IMR-90 (cell line): ENCODE measurements at regions not wholly inside any gene's neighbourhood (a gene's known extent, or its start where the extent isn't known, plus 50 kb on each side); places are given as distances from the start of the nearest gene placed in this dataset.
"Not testable (repeated sequence)": the region's sequence is repeated elsewhere in the genome, so short reads cannot be mapped to it uniquely, and the experiment has no call there.

Experiments
- BHLHE40 ChIP-seq: fragments of 150-350 bp; IDR thresholded peaks from 2 replicates; pipeline ENCODE4 v1.6.1; 2016; ENCODE audit warnings: mild to moderate bottlenecking, low read depth, low read length
- CEBPB ChIP-seq: IDR thresholded peaks from 2 replicates; pipeline ENCODE4 v1.6.1; 2012; ENCODE audit warnings: low read depth, low read length, improper control_type of control experiment
- CTCF ChIP-seq: conservative IDR thresholded peaks from 2 replicates; pipeline ENCODE4 v1.5.1; 2012; ENCODE audit warnings: mild to moderate bottlenecking, low read depth, low read length, improper control_type of control experiment
- ELK1 ChIP-seq: fragments of 150-350 bp; IDR thresholded peaks from 2 replicates; pipeline ENCODE4 v1.6.1; 2016; ENCODE audit warnings: low read depth, mild to moderate bottlenecking, low read length, moderate library complexity, borderline replicate concordance
- MXI1 ChIP-seq: IDR thresholded peaks from 2 replicates; pipeline ENCODE4 v1.6.1; 2012; ENCODE audit warnings: low read depth, mild to moderate bottlenecking, low read length, moderate library complexity, borderline replicate concordance
- POLR2A ChIP-seq: IDR thresholded peaks from 2 replicates; pipeline ENCODE4 v1.6.1; 2012; ENCODE audit warnings: mild to moderate bottlenecking, low read depth, low read length
- RAD21 ChIP-seq: IDR thresholded peaks from 2 replicates; pipeline ENCODE4 v1.6.1; 2012; ENCODE audit warnings: low read length, improper control_type of control experiment
- RCOR1 ChIP-seq: IDR thresholded peaks from 2 replicates; pipeline ENCODE4 v1.6.1; 2012; ENCODE audit warnings: mild to moderate bottlenecking, low read length, improper control_type of control experiment; ENCODE audit not compliant: insufficient replicate concordance
- RFX5 ChIP-seq: IDR thresholded peaks from 2 replicates; pipeline ENCODE4 v1.8.0; 2012; ENCODE audit warnings: low read depth, mild to moderate bottlenecking, low read length, moderate library complexity
- USF2 ChIP-seq: fragments of 150-350 bp; IDR thresholded peaks from 2 replicates; pipeline ENCODE4 v1.6.1; 2017; ENCODE audit warnings: mild to moderate bottlenecking, antibody characterized with exemption, low read length, low read depth

- TF ChIP-seq CTCF, POLR2A, RFX5, USF2, ELK1, MXI1, RAD21, RCOR1, BHLHE40: not testable (repeated sequence)
- TF ChIP-seq CEBPB, result peak; percentile 38; the same call in 1 of the 2 replicates
Observed at GRCh38 chr2:242069938-242070395, 200.4 kb downstream of the RTP5 start.
